Stimulated activated CD8-positive, alpha-beta memory T cell treated with anti-CD3 and anti-CD28 coated beads, Interleukin-12 subunit alpha, Interleukin-12 subunit beta, amount 100 ng/mL, for 1 hour (primary cell): ENCODE measurements at regions not wholly inside any gene's neighbourhood (a gene's known extent, or its start where the extent isn't known, plus 50 kb on each side); places are given as distances from the start of the nearest gene placed in this dataset.
A peak's percentile ranks its signal among the peaks of the same experiment; 100 is the strongest.

Source experiments
- DNase-seq: peaks from one replicate; pipeline ENCODE4 v3.0.0-alpha.2; 2020; ENCODE audit warnings: low read depth

DNA sequence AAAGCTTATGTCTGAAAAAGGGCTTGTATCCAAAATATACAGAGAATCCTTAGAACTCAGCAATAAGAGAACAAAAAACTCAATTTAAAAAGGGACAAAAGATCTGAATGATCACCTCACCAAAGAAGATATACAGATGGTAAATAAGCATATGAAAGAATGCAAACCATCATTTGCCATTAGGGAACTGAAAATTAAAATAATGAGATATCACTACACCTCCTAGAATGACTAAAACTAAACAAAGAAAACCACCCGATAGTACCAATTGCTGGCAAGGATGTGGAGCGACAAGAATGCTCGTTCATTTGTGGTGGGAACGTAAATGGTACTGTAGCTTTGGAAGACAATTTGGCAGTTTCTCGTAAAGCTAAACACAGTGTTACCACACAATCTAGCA, 66.9 kb upstream of the MPHOSPH6 start:
- DNase-seq: no peak

DNA sequence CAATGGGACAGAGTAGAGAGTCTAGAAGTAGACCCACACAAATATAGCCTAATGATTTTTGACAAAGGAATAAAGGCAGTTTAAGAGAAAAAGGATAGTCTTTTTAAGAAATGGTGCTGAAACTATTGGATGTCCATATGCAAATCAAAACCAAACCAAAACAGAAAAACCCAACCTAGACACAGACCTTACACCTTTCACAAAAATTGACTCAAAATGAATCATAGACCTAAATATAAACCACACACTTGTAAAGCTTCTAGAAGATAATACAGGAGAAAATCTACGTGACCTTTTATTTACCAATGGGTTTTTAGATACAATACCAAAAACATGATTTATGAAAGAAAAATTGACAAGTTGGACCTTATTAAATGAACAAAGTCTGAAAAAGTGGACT, 66.4 kb upstream of the MPHOSPH6 start:
- no peak for DNase-seq

DNA sequence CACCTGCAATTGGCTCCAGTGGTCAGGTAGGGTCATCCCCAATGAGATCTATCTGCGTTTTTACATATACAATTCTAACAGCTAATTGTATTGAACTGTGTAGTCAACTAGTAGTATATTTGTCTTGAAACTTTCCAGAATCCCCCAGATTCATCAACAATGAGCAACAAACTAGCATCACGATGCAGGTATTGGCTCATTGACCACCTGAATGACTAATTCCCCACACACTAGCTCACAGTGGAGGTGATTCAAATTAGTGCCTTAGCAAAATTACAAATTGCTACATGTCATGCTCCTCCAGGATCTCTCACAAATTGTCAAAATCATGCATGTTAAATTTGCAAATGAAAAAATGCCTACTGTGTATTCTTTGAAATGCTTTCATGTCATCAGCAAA, 62.8 kb upstream of the MPHOSPH6 start:
- no peak for DNase-seq

DNA sequence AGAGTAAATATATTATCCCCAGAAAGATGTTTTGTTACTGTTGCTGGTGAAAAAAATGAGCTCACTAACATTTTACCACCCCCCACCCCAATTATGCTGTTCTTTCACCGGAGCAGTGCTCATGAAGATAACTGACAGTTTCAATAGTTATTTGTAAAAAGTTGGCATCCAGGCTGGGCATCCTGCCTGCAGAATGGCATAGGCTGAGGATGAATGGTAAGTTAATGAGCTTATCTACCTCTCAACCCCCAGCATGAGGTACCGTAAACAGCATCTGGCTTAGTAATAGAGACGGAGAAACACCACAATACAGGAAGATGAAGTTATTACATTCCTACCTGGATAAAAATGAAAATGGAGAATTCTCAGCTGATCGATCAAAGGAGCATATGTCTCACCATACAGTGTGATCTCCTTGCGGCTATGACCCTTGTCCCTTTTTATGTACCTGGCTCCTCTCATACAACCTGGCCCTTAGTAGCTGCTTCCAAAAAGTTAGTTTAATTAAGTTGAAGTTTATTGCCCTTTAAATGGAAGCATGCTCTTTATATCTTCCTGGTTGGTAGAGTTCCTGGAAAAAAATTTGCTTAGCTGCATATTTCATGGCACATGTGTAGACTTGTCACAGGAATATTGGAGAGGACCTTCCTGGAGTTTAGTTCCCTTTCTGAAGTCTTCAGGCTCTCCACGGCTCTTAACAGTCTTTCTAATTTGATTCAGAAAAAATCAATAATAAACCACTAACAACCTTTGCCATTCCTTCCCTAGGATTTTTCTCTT, 61.2 kb upstream of the MPHOSPH6 start:
- no peak for DNase-seq

DNA sequence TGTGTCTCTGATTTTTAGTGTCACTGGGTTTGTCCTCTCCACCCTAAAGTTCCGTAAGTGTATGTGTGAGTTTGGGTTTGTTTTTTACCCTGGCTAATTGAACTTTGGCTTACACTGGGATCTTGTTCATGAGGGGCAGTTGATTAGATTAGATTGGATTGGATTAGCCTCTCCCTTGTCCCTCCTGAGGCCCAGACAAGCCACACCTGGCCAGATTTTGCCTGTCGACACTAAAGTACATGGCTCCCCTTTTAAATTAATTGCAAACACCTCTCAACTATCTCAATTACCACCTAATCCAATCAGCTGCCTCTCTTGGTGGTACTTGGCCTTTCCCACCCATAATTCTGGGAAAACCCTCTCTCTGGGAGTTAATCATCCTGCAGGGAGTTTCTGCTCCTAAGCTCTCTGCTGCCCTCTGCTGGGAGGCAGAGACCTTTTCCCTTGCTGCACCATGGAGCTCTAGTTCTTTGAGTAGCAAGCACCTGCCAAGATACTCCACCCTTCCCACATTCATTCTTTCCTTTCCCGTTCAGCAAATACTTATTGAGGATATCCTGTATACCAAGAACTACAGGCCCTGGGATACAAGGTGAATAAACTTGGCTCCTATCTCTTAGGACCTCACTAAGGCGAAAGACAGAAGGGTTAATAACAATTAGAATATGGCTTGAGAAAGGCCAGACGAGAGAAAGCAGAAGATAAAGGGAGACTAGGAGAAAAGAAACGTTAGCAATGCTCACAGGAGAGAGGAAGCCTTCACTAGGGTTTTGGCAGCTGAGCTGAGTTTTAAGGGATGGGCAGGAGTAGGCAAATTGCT, 60.0 kb upstream of the MPHOSPH6 start:
- peak; percentile 35 for DNase-seq

DNA sequence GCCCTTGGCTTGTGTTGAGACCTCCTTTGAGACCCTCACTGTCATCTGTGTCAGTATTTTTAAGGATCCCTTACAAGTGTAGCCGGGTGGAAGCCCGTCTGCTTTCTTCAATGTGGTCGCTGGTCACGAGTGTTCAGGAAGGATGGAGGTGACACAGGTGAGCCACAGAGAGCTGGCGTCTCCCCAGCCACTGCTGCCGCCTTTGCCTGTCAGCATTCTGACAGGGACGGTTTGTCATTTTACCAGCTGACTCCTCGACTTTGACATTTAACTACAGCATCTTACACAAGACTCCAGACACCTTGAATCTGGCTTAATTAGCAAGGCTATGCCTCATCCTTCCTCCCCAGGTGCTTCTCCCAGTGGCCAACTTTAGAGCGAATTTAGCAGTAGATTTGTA, 56.3 kb upstream of the MPHOSPH6 start:
- DNase-seq: no peak

DNA sequence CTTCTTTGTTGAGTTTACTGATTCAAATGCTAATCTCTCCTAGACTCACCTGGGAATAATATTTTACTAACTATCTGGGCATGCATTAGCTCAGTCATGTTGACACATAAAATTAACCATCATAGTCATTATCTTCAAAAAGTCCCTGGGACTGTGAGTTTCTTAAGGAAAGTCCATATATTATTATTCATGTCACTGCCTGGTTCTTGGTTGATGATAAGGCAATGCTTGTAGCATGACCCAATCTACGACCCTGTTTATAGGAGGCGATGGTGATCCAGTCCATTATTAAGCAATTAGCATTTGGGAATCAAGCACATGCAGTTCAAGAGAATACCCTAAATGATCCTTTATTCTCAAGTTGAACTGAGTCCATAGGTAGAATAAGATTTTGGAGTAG, 54.8 kb upstream of the MPHOSPH6 start:
- no peak for DNase-seq

DNA sequence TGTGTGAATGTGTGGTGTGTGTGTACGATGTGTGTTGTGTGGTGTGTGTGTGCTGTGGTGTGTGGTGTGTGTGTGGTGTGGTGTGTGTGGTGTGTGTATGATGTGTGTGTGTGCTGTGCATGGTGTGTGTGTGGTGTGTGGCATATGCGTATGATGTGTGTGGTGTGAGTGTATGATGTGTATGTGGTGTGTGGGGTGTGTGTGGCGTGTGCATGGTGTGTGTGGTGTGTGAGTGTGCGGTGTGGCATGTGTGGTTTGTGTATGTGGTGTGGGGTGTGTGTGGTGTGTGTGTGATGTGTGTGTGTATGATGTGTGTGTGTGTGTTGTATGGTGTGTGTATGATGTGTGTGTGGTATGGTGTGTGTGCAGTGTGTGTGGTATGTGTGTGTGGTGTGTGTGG, 50.5 kb upstream of the MPHOSPH6 start:
- no peak for DNase-seq
